ENCODE measurements at regions not wholly inside any gene's neighbourhood (a gene's known extent, or its start where the extent isn't known, plus 50 kb on each side); places are given as distances from the start of the nearest gene placed in this dataset.

DNA sequence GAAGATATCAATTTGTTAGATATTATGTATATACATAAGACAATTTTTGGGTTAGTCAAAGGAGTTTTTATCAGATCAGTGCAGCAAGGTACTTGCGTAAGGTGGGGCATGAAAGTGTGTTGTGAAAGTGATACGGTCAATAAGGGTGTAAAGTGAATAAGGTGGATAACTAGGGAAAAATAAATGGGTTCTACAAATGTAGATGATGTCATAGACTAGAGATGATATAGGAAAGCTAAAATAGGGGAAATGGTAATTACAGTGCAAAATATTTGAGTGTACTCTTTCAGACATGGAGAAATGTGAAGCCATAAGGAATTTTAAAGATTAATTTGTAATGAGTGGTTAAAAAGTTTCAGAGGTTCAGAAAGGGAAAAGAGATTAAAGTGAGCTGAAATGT, 180.6 kb upstream of the KHDRBS2 start:
- no peak overlapping the region for H3K4me3 ChIP-seq
- no peaks in the 10 kb centered on the region for H3K9me3 ChIP-seq
- TF ChIP-seq, protein P1, sequence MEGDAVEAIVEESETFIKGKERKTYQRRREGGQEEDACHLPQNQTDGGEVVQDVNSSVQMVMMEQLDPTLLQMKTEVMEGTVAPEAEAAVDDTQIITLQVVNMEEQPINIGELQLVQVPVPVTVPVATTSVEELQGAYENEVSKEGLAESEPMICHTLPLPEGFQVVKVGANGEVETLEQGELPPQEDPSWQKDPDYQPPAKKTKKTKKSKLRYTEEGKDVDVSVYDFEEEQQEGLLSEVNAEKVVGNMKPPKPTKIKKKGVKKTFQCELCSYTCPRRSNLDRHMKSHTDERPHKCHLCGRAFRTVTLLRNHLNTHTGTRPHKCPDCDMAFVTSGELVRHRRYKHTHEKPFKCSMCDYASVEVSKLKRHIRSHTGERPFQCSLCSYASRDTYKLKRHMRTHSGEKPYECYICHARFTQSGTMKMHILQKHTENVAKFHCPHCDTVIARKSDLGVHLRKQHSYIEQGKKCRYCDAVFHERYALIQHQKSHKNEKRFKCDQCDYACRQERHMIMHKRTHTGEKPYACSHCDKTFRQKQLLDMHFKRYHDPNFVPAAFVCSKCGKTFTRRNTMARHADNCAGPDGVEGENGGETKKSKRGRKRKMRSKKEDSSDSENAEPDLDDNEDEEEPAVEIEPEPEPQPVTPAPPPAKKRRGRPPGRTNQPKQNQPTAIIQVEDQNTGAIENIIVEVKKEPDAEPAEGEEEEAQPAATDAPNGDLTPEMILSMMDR (IDR thresholded peaks at IDR 0.05) = no peak
- no peak for ATAC-seq
- H3K27ac ChIP-seq = no peak overlapping the region
- intact Hi-C loops (cut with DNase I) = no loop called here
- no peaks in the 10 kb centered on the region for H3K36me3 ChIP-seq
- no peak for DNase-seq
- H3K4me1 ChIP-seq = no peaks in the 10 kb centered on the region
- no peaks in the 10 kb centered on the region for H3K27me3 ChIP-seq

DNA sequence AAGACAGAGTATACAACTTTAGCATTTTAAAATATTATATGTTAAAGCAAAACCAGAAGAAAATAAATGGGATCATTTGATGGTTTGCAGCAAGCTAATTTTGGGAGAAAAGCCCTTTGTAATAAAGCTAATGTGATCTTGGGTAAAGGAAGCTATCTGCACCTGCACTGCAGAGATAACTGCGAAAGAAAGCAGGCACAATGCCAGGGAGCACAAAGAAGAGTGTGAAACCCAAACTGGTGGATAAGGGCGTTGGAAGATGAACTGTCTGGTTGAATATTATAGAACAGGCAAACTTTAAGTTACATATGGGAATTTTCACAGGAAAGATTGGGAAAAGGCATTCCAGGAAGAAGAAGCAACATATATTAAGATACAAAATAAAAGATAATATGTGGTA, 179.2 kb upstream of the KHDRBS2 start:
- Histone ChIP-seq H3K27me3 (no peaks in the 10 kb centered on the region), H3K9me3 (no peaks in the 10 kb centered on the region), H3K4me3 (no peak overlapping the region), H3K27ac (no peak overlapping the region), H3K36me3 (no peaks in the 10 kb centered on the region), H3K4me1 (no peaks in the 10 kb centered on the region)
- ATAC-seq (no peak), DNase-seq (no peak)
- intact Hi-C loops (cut with DNase I) = no loop called here
- TF ChIP-seq, protein P1 (IDR thresholded peaks at IDR 0.05) = no peak

- no peak for ATAC-seq
- TF ChIP-seq, protein P1 (IDR thresholded peaks at IDR 0.05) = no peak
- no peak overlapping the region for H3K27ac ChIP-seq
- H3K36me3 ChIP-seq = no peaks in the 10 kb centered on the region
- H3K27me3 ChIP-seq = no peaks in the 10 kb centered on the region
- no peaks in the 10 kb centered on the region for H3K4me1 ChIP-seq
- H3K4me3 ChIP-seq = no peak overlapping the region
- no peak for DNase-seq
- no peaks in the 10 kb centered on the region for H3K9me3 ChIP-seq
- intact Hi-C loops (cut with DNase I) = no loop called here
Measured at GRCh38 chr6:62452586-62452985, 166.6 kb upstream of the KHDRBS2 start.

GRCh38 chr6:62446647-62447316, 160.8 kb upstream of the KHDRBS2 start:
- TF ChIP-seq, protein P1 (IDR thresholded peaks at IDR 0.05) = no peak
- Histone ChIP-seq H3K27me3 (no peaks in the 10 kb centered on the region), H3K9me3 (no peaks in the 10 kb centered on the region), H3K36me3 (no peaks in the 10 kb centered on the region), H3K27ac (no peak overlapping the region), H3K4me1 (no peaks in the 10 kb centered on the region), H3K4me3 (no peak overlapping the region)
- intact Hi-C loops (cut with DNase I) = no loop called here
- DNase-seq (no peak), ATAC-seq (no peak)

GRCh38 chr6:62445521-62445920, 159.5 kb upstream of the KHDRBS2 start:
- H3K4me3 ChIP-seq = no peak overlapping the region
- peaks cover 0 to 3% of the 10 kb centered on the region in 2 donors for H3K9me3 ChIP-seq
- no peak overlapping the region for H3K27ac ChIP-seq
- DNase-seq (peak in 1 of 4 donors; percentile 72), ATAC-seq (no peak)
- TF ChIP-seq, protein P1 (IDR thresholded peaks at IDR 0.05) = no peak
- no peaks in the 10 kb centered on the region for H3K36me3 ChIP-seq
- H3K4me1 ChIP-seq = no peaks in the 10 kb centered on the region
- H3K27me3 ChIP-seq = no peaks in the 10 kb centered on the region
- intact Hi-C loops (cut with DNase I) = no loop called here

Measured in left lung (tissue), 4 donors.